Neural progenitor cell (in vitro differentiated cells): ENCODE measurements at regions not wholly inside any gene's neighbourhood (a gene's known extent, or its start where the extent isn't known, plus 50 kb on each side); places are given as distances from the start of the nearest gene placed in this dataset.
"Not testable (repeated sequence)": the region's sequence is repeated elsewhere in the genome, so short reads cannot be mapped to it uniquely, and the experiment has no call there.

ENCODE experiments used
- DNase-seq: peaks from one replicate; pipeline ENCODE4 v3.0.0-alpha.2; 2016; ENCODE audit warnings: low spot score
- H2AFZ ChIP-seq: fragments of 200-600 bp; sonication (generic); replicated peaks from 2 replicates; pipeline ENCODE4 v1.6.1; 2016; ENCODE audit warnings: antibody characterized with exemption
- H3F3A ChIP-seq: fragments of 200-600 bp; sonication (generic); 2 replicates; pipeline ENCODE4 v1.6.1; 2016; ENCODE audit warnings: antibody characterized with exemption, low read depth
- H3K27ac ChIP-seq: fragments of 200-600 bp; sonication (generic); 2 replicates; pipeline ENCODE4 v1.5.1; 2016; ENCODE audit warnings: mild to moderate bottlenecking
- H3K27me3 ChIP-seq: fragments of 200-600 bp; sonication (generic); 2 replicates; pipeline ENCODE4 v1.6.1; 2016; ENCODE audit warnings: mild to moderate bottlenecking, moderate library complexity
- H3K36me3 ChIP-seq: fragments of 200-600 bp; sonication (generic); 2 replicates; pipeline ENCODE4 v1.5.1; 2016
- H3K4me1 ChIP-seq: fragments of 200-600 bp; sonication (generic); 2 replicates; pipeline ENCODE4 v1.6.1; 2016; ENCODE audit warnings: mixed run types
- H3K4me2 ChIP-seq: fragments of 200-600 bp; sonication (generic); 2 replicates; pipeline ENCODE4 v1.6.1; 2016
- H3K4me3 ChIP-seq: fragments of 200-600 bp; sonication (generic); 2 replicates; pipeline ENCODE4 v1.5.1; 2016
- H3K79me2 ChIP-seq: fragments of 200-600 bp; sonication (generic); 2 replicates; pipeline ENCODE4 v1.6.1; 2016; ENCODE audit warnings: low read depth
- H3K9ac ChIP-seq: fragments of 200-600 bp; sonication (generic); 2 replicates; pipeline ENCODE4 v1.6.1; 2016
- H3K9me3 ChIP-seq: fragments of 200-600 bp; sonication (generic); 2 replicates; pipeline ENCODE4 v1.5.1; 2016; ENCODE audit warnings: low read depth
- H4K20me1 ChIP-seq: fragments of 200-600 bp; sonication (generic); 2 replicates; pipeline ENCODE4 v1.6.1; 2016; ENCODE audit warnings: low read depth
- H3K27ac Mint-ChIP-seq: 3 replicates; pipeline ENCODE4 v1.8.0; 2021; ENCODE audit warnings: mixed read lengths
- H3K27me3 Mint-ChIP-seq: 2 replicates; pipeline ENCODE4 v1.8.0; 2022; ENCODE audit warnings: low read depth, mild to moderate bottlenecking, inconsistent platforms, moderate library complexity, mixed read lengths; ENCODE audit not compliant: insufficient read depth
- H3K36me3 Mint-ChIP-seq: 3 replicates; pipeline ENCODE4 v1.8.0; 2021; ENCODE audit warnings: mixed read lengths
- H3K4me1 Mint-ChIP-seq: 3 replicates; pipeline ENCODE4 v1.8.0; 2021; ENCODE audit warnings: mixed read lengths
- H3K4me3 Mint-ChIP-seq: 3 replicates; pipeline ENCODE4 v1.8.0; 2021; ENCODE audit warnings: mild to moderate bottlenecking, moderate library complexity, mixed read lengths
- H3K9me3 Mint-ChIP-seq: 3 replicates; pipeline ENCODE4 v1.8.0; 2020; ENCODE audit warnings: mixed read lengths
- CTCF ChIP-seq: fragments of 200-600 bp; sonication (generic); IDR thresholded peaks from 2 replicates; pipeline ENCODE4 v1.5.1; 2017; ENCODE audit warnings: antibody characterized with exemption, mild to moderate bottlenecking
- EZH2 ChIP-seq: fragments of 200-600 bp; sonication (generic); IDR thresholded peaks from 2 replicates; pipeline ENCODE4 v1.6.1; 2017; ENCODE audit warnings: antibody characterized with exemption, mild to moderate bottlenecking, moderate library complexity
- EZH2phosphoT487 ChIP-seq: fragments of 200-600 bp; sonication (generic); IDR thresholded peaks from 2 replicates; pipeline ENCODE4 v1.6.1; 2017; ENCODE audit warnings: antibody characterized with exemption

GRCh38 chr11:21987261-21987660 is 205.6 kb upstream of the ANO5 start:
- H3K27me3 ChIP-seq = no peaks in the 10 kb centered on the region
- H3F3A ChIP-seq = no peaks in the 10 kb centered on the region
- H3K36me3 Mint-ChIP-seq = no peaks in the 10 kb centered on the region
- no peak overlapping the region for H2AFZ ChIP-seq
- TF ChIP-seq EZH2 (no peak), CTCF (no peak), EZH2phosphoT487 (no peak)
- H3K79me2 ChIP-seq = no peaks in the 10 kb centered on the region
- H3K4me2 ChIP-seq = no peak overlapping the region
- H3K9ac ChIP-seq = no peak overlapping the region
- H3K9me3 ChIP-seq = no peaks in the 10 kb centered on the region
- H3K4me1 ChIP-seq = no peaks in the 10 kb centered on the region
- H3K27ac ChIP-seq = no peak overlapping the region
- DNase-seq = no peak
- H4K20me1 ChIP-seq = no peaks in the 10 kb centered on the region
- H3K36me3 ChIP-seq = no peaks in the 10 kb centered on the region
- H3K27me3 Mint-ChIP-seq = no peaks in the 10 kb centered on the region
- no peak overlapping the region for H3K27ac Mint-ChIP-seq
- no peaks in the 10 kb centered on the region for H3K4me1 Mint-ChIP-seq
- no peaks in the 10 kb centered on the region for H3K9me3 Mint-ChIP-seq
- no peak overlapping the region for H3K4me3 Mint-ChIP-seq
- H3K4me3 ChIP-seq = no peak overlapping the region

GRCh38 chr11:21988477-21988876 is 204.4 kb upstream of the ANO5 start:
- H3K4me3 Mint-ChIP-seq = no peak overlapping the region
- H3K4me1 ChIP-seq = no peaks in the 10 kb centered on the region
- H3F3A ChIP-seq = no peaks in the 10 kb centered on the region
- H3K9ac ChIP-seq = no peak overlapping the region
- DNase-seq = no peak
- no peak overlapping the region for H3K27ac Mint-ChIP-seq
- H3K9me3 ChIP-seq = no peaks in the 10 kb centered on the region
- H3K4me1 Mint-ChIP-seq = no peaks in the 10 kb centered on the region
- no peak overlapping the region for H3K4me3 ChIP-seq
- no peak overlapping the region for H2AFZ ChIP-seq
- H3K36me3 Mint-ChIP-seq = no peaks in the 10 kb centered on the region
- H3K36me3 ChIP-seq = no peaks in the 10 kb centered on the region
- H4K20me1 ChIP-seq = no peaks in the 10 kb centered on the region
- no peak for TF ChIP-seq EZH2
- TF ChIP-seq EZH2phosphoT487 = no peak
- no peak for TF ChIP-seq CTCF
- H3K79me2 ChIP-seq = no peaks in the 10 kb centered on the region
- no peak overlapping the region for H3K27ac ChIP-seq
- H3K27me3 Mint-ChIP-seq = no peaks in the 10 kb centered on the region
- H3K4me2 ChIP-seq = no peak overlapping the region
- H3K27me3 ChIP-seq = no peaks in the 10 kb centered on the region
- H3K9me3 Mint-ChIP-seq = no peaks in the 10 kb centered on the region

- H3K9me3 Mint-ChIP-seq, H3K4me2 ChIP-seq, DNase-seq, H3K27me3 Mint-ChIP-seq, H3K36me3 Mint-ChIP-seq, H3K36me3 ChIP-seq, H3K4me1 ChIP-seq, H3K79me2 ChIP-seq, H3K27me3 ChIP-seq, H2AFZ ChIP-seq, H3K27ac ChIP-seq, H3K9ac ChIP-seq, H3K4me1 Mint-ChIP-seq, H3K4me3 ChIP-seq, H3K4me3 Mint-ChIP-seq, H3K9me3 ChIP-seq, H3F3A ChIP-seq, H4K20me1 ChIP-seq, H3K27ac Mint-ChIP-seq: not testable (repeated sequence)
Observed at GRCh38 chr11:22001803-22002202, 191.1 kb upstream of the ANO5 start.

GRCh38 chr11:22006901-22007300 is 186.0 kb upstream of the ANO5 start:
- H3K4me1 Mint-ChIP-seq = no peaks in the 10 kb centered on the region
- H3K27me3 Mint-ChIP-seq = no peaks in the 10 kb centered on the region
- no peak for DNase-seq
- no peaks in the 10 kb centered on the region for H4K20me1 ChIP-seq
- no peak overlapping the region for H3K4me3 ChIP-seq
- H3K9me3 Mint-ChIP-seq = no peaks in the 10 kb centered on the region
- no peaks in the 10 kb centered on the region for H3K36me3 ChIP-seq
- H3K79me2 ChIP-seq = no peaks in the 10 kb centered on the region
- no peak overlapping the region for H2AFZ ChIP-seq
- H3K4me1 ChIP-seq = no peaks in the 10 kb centered on the region
- TF ChIP-seq CTCF = no peak
- no peak for TF ChIP-seq EZH2phosphoT487
- no peak for TF ChIP-seq EZH2
- no peaks in the 10 kb centered on the region for H3F3A ChIP-seq
- no peaks in the 10 kb centered on the region for H3K27me3 ChIP-seq
- no peaks in the 10 kb centered on the region for H3K9me3 ChIP-seq
- H3K27ac ChIP-seq = no peak overlapping the region
- H3K36me3 Mint-ChIP-seq = no peaks in the 10 kb centered on the region
- no peak overlapping the region for H3K4me2 ChIP-seq
- H3K9ac ChIP-seq = no peak overlapping the region
- H3K27ac Mint-ChIP-seq = no peak overlapping the region
- H3K4me3 Mint-ChIP-seq = no peak overlapping the region
